Vagina (tissue), 2 donors: ENCODE measurements at regions not wholly inside any gene's neighbourhood (a gene's known extent, or its start where the extent isn't known, plus 50 kb on each side); places are given as distances from the start of the nearest gene placed in this dataset.

Source experiments
- POLR2A ChIP-seq, 2 donors: fragments of 450-650 bp; IDR thresholded peaks; one replicate each; pipeline ENCODE4 v1.6.1; 2017; ENCODE audit warnings: antibody characterized with exemption in 2 of 2, mild to moderate bottlenecking in 2 of 2, moderate library complexity in 2 of 2
- TF ChIP-seq, protein P1 (sequence below), 3 experiments: fragments of 450-650 bp in 2 of 3; fragments of 200-600 bp in 1 of 3; sonication (generic) in 1 of 3; IDR thresholded peaks; one replicate each; pipeline ENCODE4 v1.5.1; 2017 to 2019; ENCODE audit warnings: antibody characterized with exemption in 3 of 3, mild to moderate bottlenecking in 2 of 3, moderate library complexity in 2 of 3

DNA sequence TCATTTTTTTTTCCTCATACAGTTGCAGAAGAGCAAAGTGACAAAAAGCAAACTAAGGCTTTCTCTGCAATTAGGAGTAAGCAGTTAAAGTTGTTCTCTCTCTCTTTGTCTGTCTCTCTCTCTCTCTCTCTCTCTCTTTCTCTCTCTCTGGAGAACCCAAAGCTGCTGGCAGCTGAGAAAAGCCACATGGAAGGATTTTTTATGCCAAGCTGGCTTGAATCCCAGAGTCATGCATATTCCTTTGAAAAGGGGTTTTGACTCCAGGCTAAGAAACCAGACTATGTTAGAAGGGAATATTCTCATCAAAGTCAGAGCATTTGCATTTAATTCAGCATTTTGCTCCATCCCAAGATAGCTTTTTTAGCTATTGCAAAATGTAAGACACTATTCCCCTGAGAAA lies 1114.2 kb upstream of the GOT2 start:
- TF ChIP-seq, protein P1, sequence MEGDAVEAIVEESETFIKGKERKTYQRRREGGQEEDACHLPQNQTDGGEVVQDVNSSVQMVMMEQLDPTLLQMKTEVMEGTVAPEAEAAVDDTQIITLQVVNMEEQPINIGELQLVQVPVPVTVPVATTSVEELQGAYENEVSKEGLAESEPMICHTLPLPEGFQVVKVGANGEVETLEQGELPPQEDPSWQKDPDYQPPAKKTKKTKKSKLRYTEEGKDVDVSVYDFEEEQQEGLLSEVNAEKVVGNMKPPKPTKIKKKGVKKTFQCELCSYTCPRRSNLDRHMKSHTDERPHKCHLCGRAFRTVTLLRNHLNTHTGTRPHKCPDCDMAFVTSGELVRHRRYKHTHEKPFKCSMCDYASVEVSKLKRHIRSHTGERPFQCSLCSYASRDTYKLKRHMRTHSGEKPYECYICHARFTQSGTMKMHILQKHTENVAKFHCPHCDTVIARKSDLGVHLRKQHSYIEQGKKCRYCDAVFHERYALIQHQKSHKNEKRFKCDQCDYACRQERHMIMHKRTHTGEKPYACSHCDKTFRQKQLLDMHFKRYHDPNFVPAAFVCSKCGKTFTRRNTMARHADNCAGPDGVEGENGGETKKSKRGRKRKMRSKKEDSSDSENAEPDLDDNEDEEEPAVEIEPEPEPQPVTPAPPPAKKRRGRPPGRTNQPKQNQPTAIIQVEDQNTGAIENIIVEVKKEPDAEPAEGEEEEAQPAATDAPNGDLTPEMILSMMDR (IDR thresholded peaks at IDR 0.05): no peak
- TF ChIP-seq POLR2A (IDR thresholded peaks at IDR 0.05): no peak
